NCI-H2029 (cell line): ENCODE measurements at regions not wholly inside any gene's neighbourhood (a gene's known extent, or its start where the extent isn't known, plus 50 kb on each side); places are given as distances from the start of the nearest gene placed in this dataset.
"Not testable (repeated sequence)": the region's sequence is repeated elsewhere in the genome, so short reads cannot be mapped to it uniquely, and the experiment has no call there.

ENCODE experiments used
- DNase-seq: peaks from one replicate; lab custom pipeline; 2025; lab: John Stamatoyannopoulos, UW

DNA sequence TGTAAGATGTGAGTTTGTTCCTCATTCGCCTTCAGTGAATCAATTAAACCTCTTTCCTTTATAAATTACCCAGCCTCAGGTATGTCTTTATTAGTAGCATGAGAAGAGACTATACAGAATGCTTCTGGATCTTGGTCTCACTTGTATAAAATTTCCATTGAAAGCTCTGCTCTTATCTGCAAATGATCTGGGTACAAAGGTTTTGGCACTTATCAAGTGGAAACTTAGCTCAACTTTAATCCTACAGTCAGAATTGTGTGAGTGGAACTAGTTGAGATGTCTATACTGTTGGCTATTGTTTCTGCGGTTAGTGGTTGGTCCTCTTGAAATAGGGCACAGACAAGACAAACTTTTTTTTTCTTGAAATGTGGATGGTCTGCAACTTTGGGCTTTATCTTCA lies 71.2 kb upstream of the CHORDC1 start:
- DNase-seq: no peak

DNA sequence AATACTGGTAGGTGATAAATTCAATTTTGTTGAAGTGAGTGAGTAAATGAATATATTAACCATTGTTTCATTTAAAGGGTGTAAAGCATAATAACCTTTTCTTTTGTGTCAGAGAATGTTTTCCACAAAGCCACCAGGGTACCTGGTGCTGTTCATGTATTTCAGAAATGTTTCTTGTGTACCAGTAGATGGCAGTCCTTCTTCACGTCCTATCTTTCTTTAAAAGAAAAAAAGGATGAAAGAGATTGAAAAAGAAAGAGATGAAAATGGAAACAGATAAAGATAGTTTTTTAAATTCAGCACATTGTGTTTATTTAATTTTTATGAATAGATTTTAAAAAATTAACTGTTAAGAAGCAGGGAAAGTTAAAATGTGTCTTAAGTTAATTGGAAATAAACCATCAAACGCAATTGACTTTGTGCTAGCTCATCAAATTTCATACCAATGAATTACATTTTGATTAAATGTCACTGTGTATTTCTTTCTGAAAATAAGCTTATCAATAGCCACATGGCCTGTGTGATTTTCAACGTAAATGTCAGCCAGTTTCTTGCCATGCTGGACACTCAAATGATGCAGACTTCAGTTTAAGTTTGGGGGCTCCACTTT lies 65.5 kb upstream of the CHORDC1 start:
- no peak for DNase-seq

DNA sequence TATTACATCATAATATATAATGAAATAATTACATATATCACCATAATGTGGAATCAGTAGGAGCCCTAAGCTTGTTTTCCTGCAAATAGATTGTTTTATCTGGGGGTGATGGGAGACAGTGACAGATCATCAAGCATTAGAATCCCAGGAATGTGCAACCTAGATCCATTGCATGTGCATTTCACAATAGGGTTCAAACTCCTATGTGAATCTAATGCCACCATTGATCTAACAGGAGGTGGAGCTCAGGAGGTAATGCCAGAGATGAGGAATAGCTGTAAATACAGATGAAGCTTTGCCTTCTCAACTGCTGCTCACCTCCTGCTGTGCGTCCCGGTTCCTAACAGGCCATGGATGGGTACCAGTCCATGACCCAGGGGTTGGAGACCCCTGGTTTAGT lies 63.8 kb upstream of the CHORDC1 start:
- DNase-seq: no peak

DNA sequence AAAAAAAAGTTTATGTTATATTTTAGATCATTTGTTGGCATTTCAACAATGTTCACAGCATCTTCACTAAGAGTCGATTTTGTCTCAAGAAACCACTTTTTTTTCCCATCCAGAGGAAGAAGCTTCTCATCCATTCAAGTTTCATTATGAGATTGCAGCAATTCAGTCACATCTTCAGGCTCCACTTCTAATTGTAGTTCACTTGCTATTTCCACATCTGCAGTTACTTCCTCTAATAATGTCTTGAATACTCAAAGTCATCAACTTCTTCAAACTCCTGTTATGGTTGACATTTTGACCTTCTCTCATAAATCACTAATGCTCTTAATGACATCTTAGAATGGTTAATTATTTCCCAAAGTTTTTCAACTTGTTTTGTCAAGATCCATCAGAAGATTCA lies 61.3 kb upstream of the CHORDC1 start:
- no peak for DNase-seq

DNA sequence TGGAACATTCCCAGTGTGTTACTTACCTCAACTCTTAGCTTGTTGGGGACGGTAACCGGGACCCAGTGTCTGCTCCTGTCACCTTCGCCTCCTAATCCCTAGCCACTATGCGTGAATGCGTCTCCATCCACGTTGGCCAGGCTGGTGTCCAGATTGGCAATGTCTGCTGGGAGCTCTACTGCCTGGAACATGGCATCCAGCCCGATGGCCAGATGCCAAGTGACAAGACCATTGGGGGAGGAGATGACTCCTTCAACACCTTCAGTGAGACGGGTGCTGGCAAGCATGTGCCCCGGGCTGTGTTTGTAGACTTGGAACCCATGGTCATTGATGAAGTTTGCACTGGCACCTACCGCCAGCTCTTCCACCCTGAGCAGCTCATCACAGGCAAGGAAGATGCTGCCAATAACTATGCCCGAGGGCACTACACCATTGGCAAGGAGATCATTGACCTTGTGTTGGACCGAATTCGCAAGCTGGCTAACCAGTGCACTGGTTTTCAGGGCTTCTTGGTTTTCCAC lies 59.8 kb upstream of the CHORDC1 start:
- not testable (repeated sequence) for DNase-seq

DNA sequence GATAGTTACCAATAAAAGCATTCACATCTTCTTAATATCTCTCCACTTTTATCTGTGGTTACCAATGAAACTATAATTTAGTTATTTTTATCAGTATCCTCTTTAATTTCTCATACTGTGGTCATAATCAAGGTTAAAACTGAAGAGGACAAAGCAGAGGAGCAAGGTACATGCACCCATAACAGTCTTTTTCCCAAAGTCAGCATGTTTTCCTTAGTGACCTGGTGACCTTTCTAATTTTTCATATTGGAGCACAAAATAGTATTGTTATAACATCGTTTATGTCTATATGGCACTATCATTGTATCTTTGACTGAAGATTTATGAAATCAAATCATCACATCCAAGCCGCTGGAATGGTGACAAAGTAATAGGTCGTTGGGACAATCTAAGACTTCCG lies 51.5 kb upstream of the CHORDC1 start:
- DNase-seq: no peak
